IPS DF 19.7 (cell line): ENCODE measurements at regions not wholly inside any gene's neighbourhood (a gene's known extent, or its start where the extent isn't known, plus 50 kb on each side); places are given as distances from the start of the nearest gene placed in this dataset.
"Not testable (repeated sequence)": the region's sequence is repeated elsewhere in the genome, so short reads cannot be mapped to it uniquely, and the experiment has no call there.

Experiments
- DNase-seq: peaks from one replicate; pipeline ENCODE4 v3.0.0-alpha.2; 2013; ENCODE audit warnings: low read depth, low spot score

DNA sequence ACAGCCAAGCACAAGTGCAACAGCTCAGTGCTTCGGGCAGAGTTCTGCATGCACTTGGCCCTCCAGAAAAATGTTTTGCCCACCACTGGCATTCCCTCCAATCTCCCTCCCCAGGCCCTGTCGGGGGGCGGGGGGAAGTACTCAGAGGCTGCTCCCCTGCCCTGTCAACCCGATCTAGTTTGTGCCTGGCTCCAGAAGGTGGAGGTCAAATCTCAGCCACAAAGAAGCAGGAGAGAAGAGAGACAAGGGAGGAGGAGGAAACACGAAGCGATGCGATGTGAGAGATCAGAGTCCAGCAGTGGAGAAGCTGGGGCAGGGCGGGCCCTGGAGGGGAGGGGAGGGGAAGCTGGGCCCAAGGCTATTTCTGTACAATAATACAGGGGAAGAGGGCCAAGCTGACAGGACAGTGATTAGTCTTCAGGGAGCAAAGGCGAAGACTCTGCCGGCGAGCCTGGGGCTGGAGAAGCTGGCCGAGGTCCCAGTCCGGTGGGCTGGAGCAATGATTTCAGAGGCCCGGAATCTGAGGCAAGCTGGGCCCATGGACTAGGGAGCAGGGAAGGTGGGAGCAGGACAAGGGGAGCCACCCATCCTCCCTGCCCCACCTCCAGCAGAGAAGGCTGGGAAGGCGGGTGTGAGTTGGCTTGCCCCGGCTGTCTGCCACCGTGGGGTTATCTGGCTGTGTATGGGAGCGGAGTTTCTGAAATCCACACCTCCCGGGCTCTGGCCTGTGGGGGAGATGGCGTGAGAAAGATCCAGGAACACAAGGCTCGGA is 167.1 kb downstream of the EFNB1 start:
- no peak for DNase-seq

GRCh38 chrX:68995386-68995779 is 166.6 kb downstream of the EFNB1 start:
- DNase-seq: no peak

DNA sequence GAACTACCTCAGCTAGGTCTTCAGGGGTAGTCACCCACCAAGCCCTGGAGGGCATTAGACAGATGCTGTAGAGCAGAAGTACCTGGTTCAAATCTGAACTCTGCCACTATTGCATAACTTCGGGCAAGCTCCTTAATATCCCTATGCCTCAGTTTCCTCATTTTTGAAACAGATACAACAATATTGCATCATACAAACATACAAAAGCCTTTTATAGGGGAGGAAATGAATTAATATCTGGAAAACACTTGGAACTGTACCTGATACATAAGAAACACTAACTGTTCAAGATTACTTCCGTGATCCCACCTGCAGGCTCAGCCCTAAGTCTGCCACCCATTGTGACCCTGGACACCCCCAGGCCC is 166.1 kb downstream of the EFNB1 start:
- no peak for DNase-seq

- no peak for DNase-seq
Measured at GRCh38 chrX:68994135-68994890, 165.5 kb downstream of the EFNB1 start.

DNA sequence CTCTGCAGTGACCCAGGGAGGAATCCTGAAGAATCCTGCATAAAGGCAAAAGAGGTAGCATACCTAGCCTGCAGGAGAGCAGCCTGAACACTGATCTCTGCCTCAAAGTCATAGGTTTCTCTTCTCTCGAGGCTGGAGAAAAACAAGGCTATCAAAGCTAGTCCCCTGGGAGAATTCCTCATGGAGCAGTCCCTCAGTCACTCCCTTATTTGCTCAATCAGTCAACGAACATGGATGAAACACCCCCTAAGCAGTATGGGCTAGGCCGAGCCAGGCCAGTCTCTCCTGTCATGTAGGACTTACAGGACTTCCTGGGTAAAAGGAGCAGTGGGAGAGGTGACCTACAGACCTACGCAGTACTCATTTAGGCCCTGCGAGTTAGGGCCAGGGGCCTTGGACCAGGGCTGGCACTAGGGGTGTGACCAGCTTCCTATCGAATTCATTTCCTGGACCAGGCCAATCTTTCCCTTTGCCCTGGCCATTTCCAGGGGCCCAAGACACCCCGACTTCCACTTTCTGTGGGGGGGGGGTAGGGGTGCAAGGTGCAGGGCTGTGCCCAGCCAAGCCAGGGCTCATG is 164.1 kb downstream of the EFNB1 start:
- no peak for DNase-seq

- no peak for DNase-seq
Measured at GRCh38 chrX:68991691-68992345, 163.0 kb downstream of the EFNB1 start.

DNA sequence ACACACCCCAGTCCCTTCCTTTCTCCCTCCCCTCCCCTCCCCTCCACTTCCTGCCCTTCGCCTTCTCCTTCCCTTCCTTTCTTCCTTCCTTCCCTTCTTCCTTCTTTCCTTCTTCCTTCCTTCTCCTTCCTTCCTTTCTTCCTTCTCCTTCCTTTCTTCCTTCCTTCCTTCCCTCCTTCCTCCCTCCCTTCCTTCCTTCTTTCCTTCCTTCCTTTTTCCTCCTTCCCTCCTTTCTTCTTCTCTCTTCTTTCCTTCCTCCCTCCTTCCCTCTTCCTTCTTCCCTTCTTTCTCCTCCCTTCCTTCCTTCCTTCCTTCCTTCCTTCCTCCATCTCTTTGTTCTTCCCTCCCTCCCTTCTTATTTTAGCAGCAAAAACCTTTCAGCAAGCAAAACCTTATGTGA is 162.1 kb downstream of the EFNB1 start:
- DNase-seq: no peak

DNA sequence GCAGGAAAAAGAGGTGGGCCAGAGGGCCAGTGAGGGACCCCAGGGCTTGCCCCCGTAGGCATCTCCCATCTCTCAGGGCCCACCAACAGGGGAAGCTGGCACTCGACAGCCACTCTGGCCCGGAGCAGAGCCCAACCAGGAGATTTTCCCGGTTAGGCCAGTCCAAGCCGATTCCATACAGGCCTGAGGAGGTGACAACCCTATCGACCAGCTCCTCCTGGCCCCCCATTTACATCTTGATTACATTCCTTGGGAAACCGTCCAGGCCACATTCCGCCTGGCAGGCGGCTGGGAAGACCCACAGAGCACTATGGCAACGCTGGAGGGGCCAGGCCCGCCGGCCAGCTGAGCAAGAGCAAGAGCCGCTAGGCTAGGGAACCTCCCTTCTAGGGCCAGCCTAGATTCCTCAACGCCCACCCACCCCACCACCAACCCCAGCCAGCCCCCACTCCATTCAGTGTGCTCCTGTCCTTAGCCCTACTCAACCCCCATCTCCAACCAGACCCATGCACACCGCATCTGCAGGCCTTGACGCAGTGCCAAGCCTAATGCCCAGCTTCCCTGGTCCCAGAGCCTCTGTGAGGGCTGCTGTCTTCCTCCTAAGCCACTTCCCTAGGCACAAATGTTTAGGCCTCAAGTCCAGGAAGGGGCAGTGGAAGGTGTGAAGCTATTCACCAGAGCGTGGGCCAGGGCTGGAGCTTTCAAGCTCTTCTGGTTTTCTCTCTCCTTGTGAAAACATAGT is 161.2 kb downstream of the EFNB1 start:
- DNase-seq: peak; percentile 73

GRCh38 chrX:68989456-68989855 is 160.6 kb downstream of the EFNB1 start:
- no peak for DNase-seq

- DNase-seq: no peak
Measured at GRCh38 chrX:68988865-68989264, 160.0 kb downstream of the EFNB1 start.

- DNase-seq: no peak
Measured at GRCh38 chrX:68985135-68985755, 156.4 kb downstream of the EFNB1 start.

- DNase-seq: no peak
Measured at GRCh38 chrX:68983004-68983857, 154.4 kb downstream of the EFNB1 start.

DNA sequence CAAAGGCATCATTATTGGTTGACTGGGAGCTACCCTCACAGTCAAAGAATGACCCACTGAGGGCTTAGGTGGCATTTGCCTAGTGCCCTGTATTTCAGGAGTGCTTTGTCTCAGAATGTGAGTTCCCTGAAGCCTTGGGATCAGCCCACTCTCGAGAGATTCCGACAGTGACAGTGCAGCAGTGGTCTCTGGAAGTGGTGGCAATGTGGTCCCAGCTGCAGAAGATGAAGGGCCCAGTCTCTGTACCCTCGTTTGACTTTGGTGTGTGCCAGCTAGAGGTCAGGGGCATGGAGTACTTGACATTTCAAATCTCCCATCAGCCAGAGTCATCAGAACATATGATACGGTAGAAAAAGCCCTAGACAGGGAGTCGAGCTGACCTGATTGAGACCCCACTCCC is 153.7 kb downstream of the EFNB1 start:
- no peak for DNase-seq

DNA sequence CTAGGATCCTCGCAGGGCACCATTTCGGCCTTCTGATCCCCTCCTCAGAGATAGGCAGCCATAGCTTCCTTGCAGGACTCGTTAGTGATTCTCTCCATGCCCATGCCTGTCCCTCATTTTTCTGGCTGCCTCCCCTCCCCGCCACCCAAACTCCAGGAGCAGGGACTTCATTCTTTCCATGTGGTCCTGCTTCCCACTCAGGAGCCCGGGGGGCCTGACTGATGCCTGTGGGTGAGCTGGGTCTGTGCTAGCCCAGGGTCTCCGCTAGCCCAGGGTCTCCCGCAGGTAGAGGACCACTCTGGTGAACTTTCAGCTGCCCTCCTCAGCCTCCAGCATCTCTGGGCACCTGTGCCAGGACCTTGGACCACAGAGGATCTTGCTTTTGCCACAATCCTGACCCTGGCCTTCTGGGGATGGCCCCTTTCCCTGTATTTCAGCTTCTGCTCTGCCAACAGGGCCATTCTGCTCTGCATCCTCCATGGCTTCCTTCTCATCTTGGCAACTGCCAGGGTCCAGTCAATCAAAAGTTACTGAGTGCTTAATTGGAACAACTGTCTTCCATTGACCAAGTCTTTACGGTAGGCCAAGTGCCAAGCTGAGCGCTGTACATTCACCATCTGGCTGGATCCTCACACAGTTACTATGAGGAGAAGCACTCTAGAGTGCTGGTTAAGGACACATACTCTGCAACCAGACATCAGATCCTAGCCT is 152.2 kb downstream of the EFNB1 start:
- no peak for DNase-seq

- DNase-seq: no peak
Measured at GRCh38 chrX:68978655-68979054, 149.8 kb downstream of the EFNB1 start.

GRCh38 chrX:68978255-68978654 is 149.4 kb downstream of the EFNB1 start:
- DNase-seq: no peak

DNA sequence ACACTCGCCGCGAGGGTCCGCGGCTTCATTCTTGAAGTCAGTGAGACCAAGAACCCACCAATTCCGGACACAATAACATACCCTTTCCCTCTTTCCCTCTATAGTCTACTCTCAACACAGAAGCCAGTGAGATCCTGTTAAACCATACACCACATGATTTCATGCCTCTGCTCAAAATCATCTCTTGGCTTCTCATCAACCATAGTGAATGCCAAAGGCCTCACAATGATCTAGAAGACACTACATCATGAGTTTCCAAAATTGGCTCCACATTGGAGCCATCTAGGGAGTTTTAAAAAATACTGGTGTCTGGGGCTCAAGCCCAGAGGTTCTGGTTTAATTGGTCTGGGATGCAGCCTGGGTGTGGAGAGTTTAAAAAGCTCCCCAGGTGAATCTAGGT is 124.5 kb downstream of the EFNB1 start:
- DNase-seq: no peak

DNA sequence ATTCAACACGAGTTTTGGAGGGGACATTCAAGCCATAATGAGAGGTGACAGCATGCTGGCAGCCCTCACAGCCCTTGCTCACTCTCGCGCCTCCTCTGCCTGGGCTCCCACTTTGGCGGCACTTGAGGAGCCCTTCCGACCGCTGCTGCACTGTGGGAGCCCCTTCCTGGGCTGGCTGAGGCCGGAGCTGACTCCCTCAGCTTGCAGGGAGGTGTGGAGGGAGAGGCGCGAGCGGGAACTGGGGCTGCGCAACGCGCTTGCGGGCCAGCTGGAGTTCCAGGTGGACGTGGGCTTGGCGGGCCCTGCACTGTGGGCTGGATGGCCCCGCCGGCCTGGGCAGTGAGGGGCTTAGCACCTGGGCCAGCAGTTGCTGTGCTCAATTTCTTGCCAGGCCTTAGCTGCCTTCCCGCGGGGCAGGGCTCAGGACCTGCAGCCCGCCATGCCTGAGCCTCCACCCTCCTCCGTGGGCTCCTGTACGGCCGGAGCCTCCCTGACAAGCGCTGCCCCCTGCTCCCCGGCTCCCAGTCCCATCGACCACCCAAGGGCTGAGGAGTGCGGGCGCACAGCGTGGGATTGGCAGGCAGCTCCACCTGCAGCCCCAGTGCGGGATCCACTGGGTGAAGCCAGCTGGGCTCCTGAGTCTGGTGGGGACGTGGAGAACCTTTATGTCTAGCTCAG is 123.3 kb downstream of the EFNB1 start:
- not testable (repeated sequence) for DNase-seq

DNA sequence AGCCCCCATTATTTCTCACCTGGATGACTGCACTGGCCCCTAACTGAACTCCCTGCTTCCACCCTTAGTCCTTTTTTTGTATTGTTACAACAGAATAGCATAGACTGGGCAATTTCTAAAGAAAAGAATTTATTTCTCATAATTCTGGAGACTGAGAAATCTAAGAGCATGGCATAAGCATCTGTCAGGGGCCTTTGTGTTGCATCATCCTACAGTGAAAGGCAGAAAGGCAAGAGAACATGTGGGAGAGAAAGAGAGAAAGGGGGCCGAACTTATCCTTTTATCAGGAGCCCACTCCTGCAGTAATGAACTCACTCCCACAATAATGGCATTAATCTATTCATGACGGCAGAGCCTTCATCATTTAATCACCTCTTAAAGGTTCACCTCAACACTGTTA is 122.1 kb downstream of the EFNB1 start:
- no peak for DNase-seq
